K562 (cell line): ENCODE measurements at regions not wholly inside any gene's neighbourhood (a gene's known extent, or its start where the extent isn't known, plus 50 kb on each side); places are given as distances from the start of the nearest gene placed in this dataset.

Experiments used
- ATAC-seq: fragments of 200-7000 bp; cut with Tn5 transposase; 3 replicates; pipeline ENCODE4 v1.9.1; 2020; ENCODE audit warnings: moderate library complexity
- BruUV-seq: library from RNA; stranded (reverse); fragments of 400-500 nt; replicated peaks from 2 replicates; lab custom pipeline; 2021; lab: Mats Ljungman, UMichigan
- CTCF ChIA-PET: fragments of 300-600 bp; formaldehyde crosslinking; extraction: SDS; loops from one replicate; lab custom pipeline; 2021; ENCODE audit warnings: low intra/inter-chr PET ratio; lab: Yijun Ruan, JAX
- POLR2A ChIA-PET: fragments of 300-600, 350-650 bp; sonication (Branson Sonifier 250); formaldehyde crosslinking; extraction: SDS; loops from one replicate; lab custom pipeline; 2021; ENCODE audit warnings: antibody characterized with exemption, inconsistent platforms; lab: Yijun Ruan, JAX
- DNase-seq, 4 experiments: peaks; one replicate each; pipeline versions ENCODE4 v3.0.0 to v3.0.0-alpha.2; 2011 to 2018; ENCODE audit warnings: low spot score in 3 of 4, mixed read lengths in 3 of 4; ENCODE audit errors: extremely low read depth in 1 of 4
- FAIRE-seq: peaks from 2 replicates; lab custom pipeline; 2011; peaks lifted over from hg19 to GRCh38; lab: Jason Lieb, UNC
- H2AFZ ChIP-seq: 2 replicates; pipeline ENCODE4 v1.6.0; 2011; ENCODE audit warnings: low read depth, low read length, control low read depth, inconsistent platforms
- H3K27ac ChIP-seq: fragments of 200-600 bp; 3 replicates; pipeline ENCODE4 v1.8.0; 2011; ENCODE audit warnings: low read depth, mild to moderate bottlenecking, control low read depth, inconsistent platforms, low read length, moderate library complexity, mixed read lengths; ENCODE audit errors: extremely low read depth
- H3K27me3 ChIP-seq, 2 experiments: fragments of 300-600 bp in 1 of 2; 2 replicates in 1 of 2; 3 replicates in 1 of 2; pipeline versions ENCODE4 v1.6.0 to v1.8.0; 2011; ENCODE audit warnings: inconsistent platforms in 2 of 2, low read length in 2 of 2, mild to moderate bottlenecking in 1 of 2, mixed read lengths in 1 of 2, moderate library complexity in 1 of 2; ENCODE audit not compliant: control insufficient read depth in 2 of 2, insufficient read depth in 2 of 2
- H3K36me3 ChIP-seq: fragments of 300-600 bp; 3 replicates; pipeline ENCODE4 v1.8.0; 2011; ENCODE audit warnings: mild to moderate bottlenecking, low read length, inconsistent platforms; ENCODE audit not compliant: control insufficient read depth, insufficient read depth
- H3K4me1 ChIP-seq, 2 experiments: fragments of 200-600 bp in 1 of 2; replicated peaks in 1 of 2; 2 replicates in 1 of 2; 3 replicates in 1 of 2; pipeline versions ENCODE4 v1.5.1 to v1.8.0; 2011; ENCODE audit warnings: inconsistent platforms in 2 of 2, low read length in 2 of 2, mild to moderate bottlenecking in 1 of 2, mixed read lengths in 1 of 2, moderate library complexity in 1 of 2; ENCODE audit not compliant: control insufficient read depth in 2 of 2, insufficient read depth in 2 of 2
- H3K4me2 ChIP-seq: 2 replicates; pipeline ENCODE4 v1.6.1; 2011; ENCODE audit warnings: low read length, control low read depth, inconsistent platforms, mixed read lengths; ENCODE audit not compliant: insufficient read depth
- H3K4me3 ChIP-seq: fragments of 200-600 bp; sonication (generic), shearing (Covaris generic); 2 replicates; pipeline ENCODE4 v1.5.1; 2016; ENCODE audit warnings: control low read depth, inconsistent platforms
- H3K79me2 ChIP-seq: fragments of 200-600 bp; 3 replicates; pipeline ENCODE4 v1.8.0; 2011; ENCODE audit warnings: low read length, inconsistent platforms; ENCODE audit not compliant: control insufficient read depth, insufficient read depth
- H3K9ac ChIP-seq, 2 experiments: 2 replicates each; pipeline versions ENCODE4 v1.6.0 to v1.6.1; 2011; ENCODE audit warnings: low read depth in 2 of 2, low read length in 2 of 2, control low read depth in 1 of 2, inconsistent platforms in 1 of 2, mild to moderate bottlenecking in 1 of 2, mixed read lengths in 1 of 2; ENCODE audit not compliant: insufficient read depth in 1 of 2
- H3K9me1 ChIP-seq: one replicate; pipeline ENCODE4 v1.6.0; 2011; ENCODE audit warnings: inconsistent platforms, mild to moderate bottlenecking, low read length, moderate library complexity; ENCODE audit not compliant: control insufficient read depth, insufficient read depth
- H3K9me3 ChIP-seq: replicated peaks from 2 replicates; pipeline ENCODE4 v1.5.1; 2011; ENCODE audit warnings: low read depth, low read length, inconsistent platforms; ENCODE audit not compliant: control insufficient read depth, insufficient read depth
- H4K20me1 ChIP-seq: replicated peaks from 2 replicates; pipeline ENCODE4 v1.6.1; 2011; ENCODE audit warnings: low read length, inconsistent platforms, mixed read lengths; ENCODE audit not compliant: control insufficient read depth, insufficient read depth
- ATF7 ChIP-seq: fragments of 450-650 bp; IDR thresholded peaks from 2 replicates; pipeline ENCODE4 v1.7.1; 2014; ENCODE audit warnings: mild to moderate bottlenecking, moderate library complexity
- C11orf30 ChIP-seq: fragments of 450-650 bp; IDR thresholded peaks from 2 replicates; pipeline ENCODE4 v1.6.1; 2016; ENCODE audit warnings: low read depth, mild to moderate bottlenecking
- CBX5 ChIP-seq: IDR thresholded peaks from 2 replicates; pipeline ENCODE4 v1.6.1; 2014; ENCODE audit warnings: low read depth, borderline replicate concordance
- FOXJ2 ChIP-seq: fragments of 200-800 bp; sonication (Bioruptor generic); IDR thresholded peaks from 2 replicates; pipeline ENCODE4 v1.6.1; 2016; ENCODE audit warnings: missing genetic modification characterization, missing compliant biosample characterization
- NBN ChIP-seq: fragments of 450-650 bp; IDR thresholded peaks from 2 replicates; pipeline ENCODE4 v1.6.1; 2016; ENCODE audit warnings: low read depth, mild to moderate bottlenecking
- NR0B1 ChIP-seq: fragments of 450-650 bp; IDR thresholded peaks from one replicate; pipeline ENCODE4 v1.6.1; 2018; ENCODE audit warnings: mild to moderate bottlenecking, moderate library complexity; ENCODE audit not compliant: partially characterized antibody
- SLC30A9 ChIP-seq: fragments of 250-450 bp; sonication (Bioruptor Pico); IDR thresholded peaks from 2 replicates; pipeline ENCODE4 v1.8.0; 2022; ENCODE audit warnings: mild to moderate bottlenecking, moderate library complexity
- SMARCE1 ChIP-seq: fragments of 450-650 bp; IDR thresholded peaks from 2 replicates; pipeline ENCODE4 v1.7.1; 2016; ENCODE audit warnings: mild to moderate bottlenecking
- TCF3 ChIP-seq: sonication (generic); formaldehyde crosslinking; IDR thresholded peaks from 2 replicates; pipeline ENCODE4 v1.4.0; 2020; ENCODE audit warnings: mild to moderate bottlenecking, missing genetic modification reagents
- ZC3H4 ChIP-seq: sonication (generic); formaldehyde crosslinking; IDR thresholded peaks from 2 replicates; pipeline ENCODE4 v1.9.0; 2021; ENCODE audit warnings: missing genetic modification reagents, borderline replicate concordance
- ZNF124 ChIP-seq: sonication (generic); formaldehyde crosslinking; IDR thresholded peaks from 2 replicates; pipeline ENCODE4 v1.8.1; 2022; ENCODE audit warnings: missing genetic modification reagents
- ZNF134 ChIP-seq: fragments of 250-450 bp; sonication (Bioruptor Pico); conservative IDR thresholded peaks from 2 replicates; pipeline ENCODE4 v1.4.0; 2020
- ZNF407 ChIP-seq: fragments of 450-650 bp; IDR thresholded peaks from 2 replicates; pipeline ENCODE4 v1.6.1; 2016; ENCODE audit warnings: low read depth
- WGBS: fragments of 100-300 bp; shearing (Covaris generic); methylation state at CpG from one replicate; pipeline ENCODE4 v1.1.6; 2016; ENCODE audit warnings: low coverage, mixed read lengths; ENCODE audit not compliant: insufficient coverage; ENCODE audit errors: missing lambda C conversion rate; 5-methylcytosine and 5-hydroxymethylcytosine counted together
- in situ Hi-C: fragments of 300-500 bp; cut with MboI; formaldehyde crosslinking; loops from 4 replicates; pipeline ENCODE4 v1.15.0; 2018; ENCODE audit warnings: inconsistent platforms, mixed read lengths
- intact Hi-C: fragments of 100-400 bp; cut with micrococcal nuclease; formaldehyde crosslinking; loops from 2 replicates; pipeline ENCODE4 v1.14.2; 2022
- TF ChIP-seq, protein P1 (sequence below): conservative IDR thresholded peaks from 2 replicates; pipeline ENCODE4 v1.6.1; 2011; ENCODE audit warnings: low read depth, mild to moderate bottlenecking, low read length; ENCODE audit not compliant: control insufficient read depth

GRCh38 chr11:82210011-82210410 lies 523.7 kb downstream of the FAM181B start:
- intact Hi-C loops (no loop called here), in situ Hi-C loops (no loop called here)
- no peaks in the 10 kb centered on the region for H3K9me3 ChIP-seq
- H3K79me2 ChIP-seq, result no peaks in the 10 kb centered on the region
- WGBS, result 7% methylated on average over 1 of the region's 1 CpG
- BruUV-seq, result no TSS peak
- no peaks in the 10 kb centered on the region for H3K36me3 ChIP-seq
- no peak overlapping the region for H2AFZ ChIP-seq
- POLR2A ChIA-PET, result no interaction called here
- CTCF ChIA-PET, result no interaction called here
- H4K20me1 ChIP-seq, result no peaks in the 10 kb centered on the region
- H3K27me3 ChIP-seq, result no peaks in the 10 kb centered on the region
- no peaks in the 10 kb centered on the region for H3K9me1 ChIP-seq
- ATAC-seq, result no peak
- no peak for DNase-seq
- H3K4me2 ChIP-seq, result no peak overlapping the region
- no peak overlapping the region for H3K4me3 ChIP-seq
- H3K27ac ChIP-seq, result no peak overlapping the region
- FAIRE-seq, result no peak
- no peaks in the 10 kb centered on the region for H3K4me1 ChIP-seq
- H3K9ac ChIP-seq, result no peak overlapping the region
- TF ChIP-seq SLC30A9 (no peak), NR0B1 (no peak), CBX5 (no peak), ZNF407 (no peak), TCF3 (CRISPR knock-in tag) (no peak), NBN (no peak), C11orf30 (no peak), FOXJ2 (tag) (no peak), SMARCE1 (no peak), ZNF124 (CRISPR knock-in tag) (no peak), ZC3H4 (CRISPR knock-in tag) (no peak), ATF7 (no peak), ZNF134 (CRISPR knock-in tag) (no peak)
- TF ChIP-seq, protein P1, sequence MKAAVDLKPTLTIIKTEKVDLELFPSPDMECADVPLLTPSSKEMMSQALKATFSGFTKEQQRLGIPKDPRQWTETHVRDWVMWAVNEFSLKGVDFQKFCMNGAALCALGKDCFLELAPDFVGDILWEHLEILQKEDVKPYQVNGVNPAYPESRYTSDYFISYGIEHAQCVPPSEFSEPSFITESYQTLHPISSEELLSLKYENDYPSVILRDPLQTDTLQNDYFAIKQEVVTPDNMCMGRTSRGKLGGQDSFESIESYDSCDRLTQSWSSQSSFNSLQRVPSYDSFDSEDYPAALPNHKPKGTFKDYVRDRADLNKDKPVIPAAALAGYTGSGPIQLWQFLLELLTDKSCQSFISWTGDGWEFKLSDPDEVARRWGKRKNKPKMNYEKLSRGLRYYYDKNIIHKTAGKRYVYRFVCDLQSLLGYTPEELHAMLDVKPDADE, result no peak
